Subcutaneous abdominal adipose tissue (tissue), 5 donors: ENCODE measurements at regions not wholly inside any gene's neighbourhood (a gene's known extent, or its start where the extent isn't known, plus 50 kb on each side); places are given as distances from the start of the nearest gene placed in this dataset.

Experiments used
- H3K27ac ChIP-seq: one replicate; pipeline ENCODE4 v1.7.0; 2013; ENCODE audit warnings: low read depth, mild to moderate bottlenecking, inconsistent platforms, low read length, moderate library complexity
- H3K27me3 ChIP-seq, 5 donors: one replicate each; pipeline ENCODE4 v1.7.0; 2013; ENCODE audit warnings: low read length in 5 of 5, inconsistent platforms in 1 of 5; ENCODE audit not compliant: control insufficient read depth in 5 of 5, insufficient read depth in 4 of 5
- H3K36me3 ChIP-seq, 5 donors: one replicate each; pipeline ENCODE4 v1.7.0; 2013; ENCODE audit warnings: low read length in 5 of 5; ENCODE audit not compliant: control insufficient read depth in 5 of 5, insufficient read depth in 5 of 5
- H3K4me1 ChIP-seq, 5 donors: one replicate each; pipeline ENCODE4 v1.7.0; 2013; ENCODE audit warnings: low read length in 5 of 5, mild to moderate bottlenecking in 3 of 5, moderate library complexity in 1 of 5; ENCODE audit not compliant: control insufficient read depth in 5 of 5, insufficient read depth in 5 of 5
- H3K4me3 ChIP-seq, 5 donors: one replicate each; pipeline ENCODE4 v1.7.0; 2013; ENCODE audit warnings: low read length in 5 of 5, low read depth in 1 of 5
- H3K9ac ChIP-seq, 5 donors: one replicate each; pipeline ENCODE4 v1.7.0; 2013; ENCODE audit warnings: low read length in 5 of 5, mild to moderate bottlenecking in 4 of 5, moderate library complexity in 3 of 5
- H3K9me3 ChIP-seq, 5 donors: one replicate each; pipeline ENCODE4 v1.7.0; 2013; ENCODE audit warnings: low read length in 5 of 5; ENCODE audit not compliant: control insufficient read depth in 5 of 5
- donor health status: healthy.
- donor health status: healthy.
- donor health status: healthy.
- donor health status: healthy.
- donor health status: healthy.

- no peak overlapping the region for H3K9ac ChIP-seq
- no peaks in the 10 kb centered on the region for H3K27me3 ChIP-seq
- H3K4me1 ChIP-seq = peaks cover 0 to 7% (median 0%) of the 10 kb centered on the region in 5 donors
- no peaks in the 10 kb centered on the region for H3K36me3 ChIP-seq
- H3K4me3 ChIP-seq = no peak overlapping the region
- H3K9me3 ChIP-seq = peaks cover 0 to 4% (median 2%) of the 10 kb centered on the region in 5 donors
- H3K27ac ChIP-seq = no peak overlapping the region
Observed at GRCh38 chr9:115249488-115249887, 131.5 kb upstream of the TNC start.

- Histone ChIP-seq H3K4me3 (no peak overlapping the region), H3K36me3 (no peaks in the 10 kb centered on the region), H3K4me1 (peaks cover 0 to 13% (median 0%) of the 10 kb centered on the region in 5 donors), H3K27ac (no peak overlapping the region), H3K27me3 (no peaks in the 10 kb centered on the region), H3K9me3 (peaks cover 0 to 4% (median 2%) of the 10 kb centered on the region in 5 donors), H3K9ac (no peak overlapping the region)
Observed at GRCh38 chr9:115250621-115251032, 132.7 kb upstream of the TNC start.

GRCh38 chr9:115254287-115255180 lies 136.6 kb upstream of the TNC start:
- Histone ChIP-seq H3K9ac (no peak overlapping the region), H3K27me3 (no peaks in the 10 kb centered on the region), H3K36me3 (no peaks in the 10 kb centered on the region), H3K27ac (no peak overlapping the region), H3K9me3 (peaks cover 0 to 4% (median 2%) of the 10 kb centered on the region in 5 donors), H3K4me3 (no peak overlapping the region), H3K4me1 (peaks cover 0 to 13% (median 0%) of the 10 kb centered on the region in 5 donors)

GRCh38 chr9:115261656-115262081 lies 143.7 kb upstream of the TNC start:
- Histone ChIP-seq H3K9ac (no peak overlapping the region), H3K4me3 (no peak overlapping the region), H3K36me3 (no peaks in the 10 kb centered on the region), H3K9me3 (no peaks in the 10 kb centered on the region), H3K27ac (no peak overlapping the region), H3K27me3 (no peaks in the 10 kb centered on the region), H3K4me1 (peaks cover 0 to 10% (median 3%) of the 10 kb centered on the region in 5 donors)

- Histone ChIP-seq H3K4me1 (peaks cover 0 to 10% (median 3%) of the 10 kb centered on the region in 5 donors), H3K36me3 (no peaks in the 10 kb centered on the region), H3K27ac (no peak overlapping the region), H3K9me3 (no peaks in the 10 kb centered on the region), H3K27me3 (no peaks in the 10 kb centered on the region), H3K4me3 (no peak overlapping the region), H3K9ac (no peak overlapping the region)
Observed at GRCh38 chr9:115262477-115262876, 144.5 kb upstream of the TNC start.

GRCh38 chr9:115262952-115263351 lies 145.0 kb upstream of the TNC start:
- Histone ChIP-seq H3K9ac (no peak overlapping the region), H3K27me3 (no peaks in the 10 kb centered on the region), H3K27ac (no peak overlapping the region)

GRCh38 chr9:115263371-115264075 lies 145.6 kb upstream of the TNC start:
- Histone ChIP-seq H3K4me1 (peaks cover 0 to 10% (median 3%) of the 10 kb centered on the region in 5 donors), H3K4me3 (no peak overlapping the region), H3K36me3 (no peaks in the 10 kb centered on the region), H3K27ac (no peak overlapping the region), H3K27me3 (no peaks in the 10 kb centered on the region), H3K9ac (no peak overlapping the region), H3K9me3 (no peaks in the 10 kb centered on the region)

More at GRCh38 chr9:115262952-115263351, 145.0 kb upstream of the TNC start:
- Histone ChIP-seq H3K9me3 (no peaks in the 10 kb centered on the region), H3K4me1 (peaks cover 0 to 10% (median 3%) of the 10 kb centered on the region in 5 donors), H3K36me3 (no peaks in the 10 kb centered on the region), H3K4me3 (no peak overlapping the region)

GRCh38 chr9:115264313-115264712 lies 146.4 kb upstream of the TNC start:
- Histone ChIP-seq H3K9me3 (no peaks in the 10 kb centered on the region), H3K36me3 (no peaks in the 10 kb centered on the region), H3K27me3 (no peaks in the 10 kb centered on the region), H3K4me3 (no peak overlapping the region), H3K4me1 (peaks cover 0 to 10% (median 3%) of the 10 kb centered on the region in 5 donors), H3K9ac (no peak overlapping the region), H3K27ac (no peak overlapping the region)

- Histone ChIP-seq H3K27me3 (no peaks in the 10 kb centered on the region), H3K9ac (no peak overlapping the region), H3K4me3 (no peak overlapping the region), H3K4me1 (peaks cover 0 to 10% (median 3%) of the 10 kb centered on the region in 5 donors), H3K9me3 (no peaks in the 10 kb centered on the region), H3K27ac (no peak overlapping the region), H3K36me3 (no peaks in the 10 kb centered on the region)
Observed at GRCh38 chr9:115267790-115268189, 149.8 kb upstream of the TNC start.

GRCh38 chr9:115275753-115276152 lies 157.8 kb upstream of the TNC start:
- Histone ChIP-seq H3K4me1 (no peaks in the 10 kb centered on the region), H3K4me3 (no peak overlapping the region), H3K36me3 (no peaks in the 10 kb centered on the region), H3K9me3 (peaks cover 0 to 2% (median 0%) of the 10 kb centered on the region in 5 donors), H3K9ac (no peak overlapping the region), H3K27me3 (peaks cover 0 to 2% (median 0%) of the 10 kb centered on the region in 5 donors), H3K27ac (no peak overlapping the region)
